Adrenal gland (tissue), 9 donors: ENCODE measurements at regions not wholly inside any gene's neighbourhood (a gene's known extent, or its start where the extent isn't known, plus 50 kb on each side); places are given as distances from the start of the nearest gene placed in this dataset.

Experiments used
- DNase-seq, 7 donors: peaks; one replicate each; pipeline ENCODE4 v3.0.0-alpha.2; 2019 to 2020
- H3K27ac ChIP-seq, 5 donors: fragments of 200-600 bp; sonication (generic) in 4 of 5; 1 replicate in 3 of 5; 2 replicates in 2 of 5; pipeline versions ENCODE4 v1.5.1 to v1.8.0; 2016 to 2020; ENCODE audit warnings: mild to moderate bottlenecking in 1 of 5
- H3K27me3 ChIP-seq: fragments of 200-600 bp; 2 replicates; pipeline ENCODE4 v1.8.0; 2021
- H3K36me3 ChIP-seq, 2 donors: fragments of 200-600 bp; replicated peaks in 1 of 2; 1 replicate in 1 of 2; 2 replicates in 1 of 2; pipeline versions ENCODE4 v1.5.1 to v1.8.0; 2018 to 2022
- H3K4me1 ChIP-seq, 2 donors: fragments of 200-600 bp; replicated peaks in 1 of 2; 1 replicate in 1 of 2; 2 replicates in 1 of 2; pipeline versions ENCODE4 v1.5.1 to v1.8.0; 2018 to 2021
- H3K4me3 ChIP-seq, 4 donors: fragments of 200-600 bp; sonication (generic) in 3 of 4; one replicate each; pipeline ENCODE4 v1.5.1; 2016 to 2018
- H3K9me3 ChIP-seq, 3 donors: fragments of 200-600 bp; sonication (generic) in 1 of 3; replicated peaks in 1 of 3; 1 replicate in 2 of 3; 2 replicates in 1 of 3; pipeline versions ENCODE4 v1.5.1 to v1.8.0; 2016 to 2021
- CTCF ChIP-seq, 6 experiments: fragments of 450-650 bp in 4 of 6; fragments of 200-600 bp in 2 of 6; sonication (generic) in 1 of 6; IDR thresholded peaks; 1 replicate in 5 of 6; 2 replicates in 1 of 6; pipeline versions ENCODE4 v1.5.1 to v1.8.0; 2016 to 2021; ENCODE audit warnings: antibody characterized with exemption in 6 of 6, mild to moderate bottlenecking in 2 of 6, moderate library complexity in 1 of 6
- POLR2A ChIP-seq, 2 donors: fragments of 450-650 bp; IDR thresholded peaks; one replicate each; pipeline ENCODE4 v1.6.1; 2017; ENCODE audit warnings: antibody characterized with exemption in 2 of 2, mild to moderate bottlenecking in 2 of 2, moderate library complexity in 1 of 2
- WGBS, 4 donors: extraction: QIAGEN DNeasy Blood & Tissue Kit in 2 of 4; methylation state at CpG; one replicate each; pipeline versions ENCODE4 v1.1.5 to v1.1.7; 2013 to 2017; 5-methylcytosine and 5-hydroxymethylcytosine counted together
- intact Hi-C, 2 donors: fragments of 100-400 bp; cut with DNase I; formaldehyde crosslinking; loops; one replicate each; pipeline versions ENCODE4 v1.14.1 to v1.15.0; 2022 to 2023
- donor health status: healthy with polysubstance abuse.
- donor health status: Bipolar disorder and iron deficiency.
- donor health status: DM: yes; HTN: yes; CAD: no.
- donor health status: DM: no; HTN: no; CAD: no.
- donor health status: DM: no; HTN: no; CAD: no.

GRCh38 chr21:27633631-27634030 is 666.7 kb upstream of the ADAMTS5 start:
- intact Hi-C loops = no loop called here
- H3K27ac ChIP-seq = no peak overlapping the region
- WGBS, 4 donors = 63 to 78% (median 69%) methylated on average over 3 of the region's 3 CpGs
- H3K4me1 ChIP-seq = no peaks in the 10 kb centered on the region
- H3K36me3 ChIP-seq = no peaks in the 10 kb centered on the region
- H3K4me3 ChIP-seq = no peak overlapping the region
- no peak for DNase-seq
- no peaks in the 10 kb centered on the region for H3K27me3 ChIP-seq
- TF ChIP-seq POLR2A (IDR thresholded peaks at IDR 0.05) = no peak
- no peaks in the 10 kb centered on the region for H3K9me3 ChIP-seq

GRCh38 chr21:27631471-27631870 is 664.6 kb upstream of the ADAMTS5 start:
- no peak for DNase-seq
- H3K27me3 ChIP-seq = no peaks in the 10 kb centered on the region
- WGBS, 4 donors = 21 to 30% (median 24%) methylated on average over 1 of the region's 1 CpG
- H3K36me3 ChIP-seq = no peaks in the 10 kb centered on the region
- H3K4me1 ChIP-seq = no peaks in the 10 kb centered on the region
- H3K27ac ChIP-seq = no peak overlapping the region
- no peak for TF ChIP-seq CTCF (IDR thresholded peaks at IDR 0.05)
- no peak for TF ChIP-seq POLR2A (IDR thresholded peaks at IDR 0.05)
- H3K4me3 ChIP-seq = no peak overlapping the region
- intact Hi-C loops = no loop called here
- H3K9me3 ChIP-seq = no peaks in the 10 kb centered on the region

GRCh38 chr21:27622631-27623030 is 655.7 kb upstream of the ADAMTS5 start:
- H3K4me3 ChIP-seq = no peak overlapping the region
- TF ChIP-seq CTCF (IDR thresholded peaks at IDR 0.05) (no peak), POLR2A (IDR thresholded peaks at IDR 0.05) (no peak)
- intact Hi-C loops = no loop called here
- 74 to 88% (median 76%) methylated on average over 1 of the region's 1 CpG for WGBS, 4 donors
- H3K4me1 ChIP-seq = no peaks in the 10 kb centered on the region
- H3K36me3 ChIP-seq = no peaks in the 10 kb centered on the region
- no peak overlapping the region for H3K27ac ChIP-seq
- H3K27me3 ChIP-seq = no peaks in the 10 kb centered on the region
- H3K9me3 ChIP-seq = no peaks in the 10 kb centered on the region
- DNase-seq = no peak

GRCh38 chr21:27614231-27614630 is 647.3 kb upstream of the ADAMTS5 start:
- TF ChIP-seq CTCF (IDR thresholded peaks at IDR 0.05) = no peak
- no peak for TF ChIP-seq POLR2A (IDR thresholded peaks at IDR 0.05)
- DNase-seq = no peak
- H3K9me3 ChIP-seq = no peaks in the 10 kb centered on the region

GRCh38 chr21:27606422-27606821 is 639.5 kb upstream of the ADAMTS5 start:
- H3K9me3 ChIP-seq = no peaks in the 10 kb centered on the region
- 93 to 96% (median 95%) methylated on average over 9 of the region's 9 CpGs for WGBS, 4 donors
- TF ChIP-seq POLR2A (IDR thresholded peaks at IDR 0.05) = no peak
- no peak for TF ChIP-seq CTCF (IDR thresholded peaks at IDR 0.05)

More at GRCh38 chr21:27614231-27614630, 647.3 kb upstream of the ADAMTS5 start:
- H3K4me3 ChIP-seq = no peak overlapping the region
- no peaks in the 10 kb centered on the region for H3K36me3 ChIP-seq
- WGBS, 4 donors = 61 to 83% (median 66%) methylated on average over 2 of the region's 2 CpGs
- intact Hi-C loops = no loop called here
- no peaks in the 10 kb centered on the region for H3K27me3 ChIP-seq
- H3K27ac ChIP-seq = no peak overlapping the region
- no peaks in the 10 kb centered on the region for H3K4me1 ChIP-seq

More at GRCh38 chr21:27606422-27606821, 639.5 kb upstream of the ADAMTS5 start:
- DNase-seq = no peak
- no peak overlapping the region for H3K4me3 ChIP-seq
- intact Hi-C loops = no loop called here
- no peaks in the 10 kb centered on the region for H3K4me1 ChIP-seq
- H3K27ac ChIP-seq = no peak overlapping the region
- no peaks in the 10 kb centered on the region for H3K27me3 ChIP-seq
- H3K36me3 ChIP-seq = no peaks in the 10 kb centered on the region
